Type B pancreatic cell (in vitro differentiated cells): ENCODE measurements at regions not wholly inside any gene's neighbourhood (a gene's known extent, or its start where the extent isn't known, plus 50 kb on each side); places are given as distances from the start of the nearest gene placed in this dataset.

Experiments
- DNase-seq: peaks from one replicate; pipeline ENCODE4 v3.0.0; 2021; ENCODE audit warnings: mixed read lengths; ENCODE audit not compliant: unreplicated experiment; ENCODE audit errors: extremely low spot score
- H3K27ac Mint-ChIP-seq: 2 replicates; pipeline ENCODE4 v1.8.0; 2021; ENCODE audit warnings: mild to moderate bottlenecking, mixed read lengths
- H3K27me3 Mint-ChIP-seq: 2 replicates; pipeline ENCODE4 v1.8.0; 2021; ENCODE audit warnings: mixed read lengths
- H3K36me3 Mint-ChIP-seq: 2 replicates; pipeline ENCODE4 v1.8.0; 2021; ENCODE audit warnings: mixed read lengths
- H3K4me1 Mint-ChIP-seq: one replicate; pipeline ENCODE4 v1.8.0; 2021; ENCODE audit warnings: mixed read lengths; ENCODE audit not compliant: unreplicated experiment
- H3K4me3 Mint-ChIP-seq: 2 replicates; pipeline ENCODE4 v1.8.0; 2021; ENCODE audit warnings: mild to moderate bottlenecking, mixed read lengths
- H3K9me3 Mint-ChIP-seq: 2 replicates; pipeline ENCODE4 v1.8.0; 2021; ENCODE audit warnings: mixed read lengths
- TF ChIP-seq, protein P1 (sequence below): fragments of 200-600 bp; sonication (generic); conservative IDR thresholded peaks from 2 replicates; pipeline ENCODE4 v1.5.0; 2021; ENCODE audit warnings: antibody characterized with exemption, mild to moderate bottlenecking

GRCh38 chr2:195369218-195369587 lies 287.8 kb upstream of the SLC39A10 start:
- TF ChIP-seq, protein P1, sequence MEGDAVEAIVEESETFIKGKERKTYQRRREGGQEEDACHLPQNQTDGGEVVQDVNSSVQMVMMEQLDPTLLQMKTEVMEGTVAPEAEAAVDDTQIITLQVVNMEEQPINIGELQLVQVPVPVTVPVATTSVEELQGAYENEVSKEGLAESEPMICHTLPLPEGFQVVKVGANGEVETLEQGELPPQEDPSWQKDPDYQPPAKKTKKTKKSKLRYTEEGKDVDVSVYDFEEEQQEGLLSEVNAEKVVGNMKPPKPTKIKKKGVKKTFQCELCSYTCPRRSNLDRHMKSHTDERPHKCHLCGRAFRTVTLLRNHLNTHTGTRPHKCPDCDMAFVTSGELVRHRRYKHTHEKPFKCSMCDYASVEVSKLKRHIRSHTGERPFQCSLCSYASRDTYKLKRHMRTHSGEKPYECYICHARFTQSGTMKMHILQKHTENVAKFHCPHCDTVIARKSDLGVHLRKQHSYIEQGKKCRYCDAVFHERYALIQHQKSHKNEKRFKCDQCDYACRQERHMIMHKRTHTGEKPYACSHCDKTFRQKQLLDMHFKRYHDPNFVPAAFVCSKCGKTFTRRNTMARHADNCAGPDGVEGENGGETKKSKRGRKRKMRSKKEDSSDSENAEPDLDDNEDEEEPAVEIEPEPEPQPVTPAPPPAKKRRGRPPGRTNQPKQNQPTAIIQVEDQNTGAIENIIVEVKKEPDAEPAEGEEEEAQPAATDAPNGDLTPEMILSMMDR, result no peak
- H3K27ac Mint-ChIP-seq, result no peak overlapping the region
- no peak overlapping the region for H3K4me3 Mint-ChIP-seq
- no peaks in the 10 kb centered on the region for H3K36me3 Mint-ChIP-seq
- H3K27me3 Mint-ChIP-seq, result no peaks in the 10 kb centered on the region
- H3K4me1 Mint-ChIP-seq, result no peaks in the 10 kb centered on the region
- H3K9me3 Mint-ChIP-seq, result peaks cover 8% of the 10 kb centered on the region
- DNase-seq, result no peak

- Mint-ChIP-seq H3K36me3 (no peaks in the 10 kb centered on the region), H3K27me3 (no peaks in the 10 kb centered on the region), H3K9me3 (peaks cover 8% of the 10 kb centered on the region), H3K27ac (no peak overlapping the region), H3K4me3 (no peak overlapping the region), H3K4me1 (no peaks in the 10 kb centered on the region)
- DNase-seq, result no peak
- TF ChIP-seq, protein P1, result no peak
These were observed 288.5 kb upstream of the SLC39A10 start for GRCh38 chr2:195368249-195369217.

GRCh38 chr2:195367809-195368208 lies 289.2 kb upstream of the SLC39A10 start:
- no peaks in the 10 kb centered on the region for H3K4me1 Mint-ChIP-seq
- H3K27ac Mint-ChIP-seq, result no peak overlapping the region
- TF ChIP-seq, protein P1, result no peak
- DNase-seq, result no peak
- H3K27me3 Mint-ChIP-seq, result no peaks in the 10 kb centered on the region
- peaks cover 12% of the 10 kb centered on the region for H3K9me3 Mint-ChIP-seq
- H3K4me3 Mint-ChIP-seq, result no peak overlapping the region
- H3K36me3 Mint-ChIP-seq, result no peaks in the 10 kb centered on the region

- no peaks in the 10 kb centered on the region for H3K4me1 Mint-ChIP-seq
- H3K4me3 Mint-ChIP-seq, result no peak overlapping the region
- no peaks in the 10 kb centered on the region for H3K36me3 Mint-ChIP-seq
- TF ChIP-seq, protein P1, result no peak
- no peak overlapping the region for H3K27ac Mint-ChIP-seq
- no peak for DNase-seq
- no peaks in the 10 kb centered on the region for H3K27me3 Mint-ChIP-seq
- H3K9me3 Mint-ChIP-seq, result peaks cover 14% of the 10 kb centered on the region
These were observed 292.7 kb upstream of the SLC39A10 start for GRCh38 chr2:195364015-195364965.

- TF ChIP-seq, protein P1, result no peak
- Mint-ChIP-seq H3K4me1 (no peaks in the 10 kb centered on the region), H3K4me3 (no peak overlapping the region), H3K36me3 (no peaks in the 10 kb centered on the region), H3K27me3 (no peaks in the 10 kb centered on the region), H3K9me3 (peaks cover 14% of the 10 kb centered on the region), H3K27ac (no peak overlapping the region)
- DNase-seq, result no peak
These were observed 293.5 kb upstream of the SLC39A10 start for GRCh38 chr2:195363496-195363895.
